Islet precursor cell (in vitro differentiated cells): ENCODE measurements at regions not wholly inside any gene's neighbourhood (a gene's known extent, or its start where the extent isn't known, plus 50 kb on each side); places are given as distances from the start of the nearest gene placed in this dataset.

Source experiments
- DNase-seq: peaks from one replicate; pipeline ENCODE4 v3.0.0-alpha.2; 2018

- no peak for DNase-seq
Measured at GRCh38 chr13:100853434-100853833, 178.8 kb upstream of the TMTC4 start.

GRCh38 chr13:100852146-100852545 lies 177.6 kb upstream of the TMTC4 start:
- DNase-seq: no peak

GRCh38 chr13:100848304-100848703 lies 173.7 kb upstream of the TMTC4 start:
- DNase-seq: no peak

- no peak for DNase-seq
Measured at GRCh38 chr13:100845128-100845757, 170.6 kb upstream of the TMTC4 start.

- no peak for DNase-seq
Measured at GRCh38 chr13:100842136-100842535, 167.5 kb upstream of the TMTC4 start.

- no peak for DNase-seq
Measured at GRCh38 chr13:100838387-100838786, 163.8 kb upstream of the TMTC4 start.

- DNase-seq: no peak
Measured at GRCh38 chr13:100837631-100838030, 163.0 kb upstream of the TMTC4 start.

- no peak for DNase-seq
Measured at GRCh38 chr13:100836711-100837110, 162.1 kb upstream of the TMTC4 start.

GRCh38 chr13:100835695-100836094 lies 161.1 kb upstream of the TMTC4 start:
- DNase-seq: no peak

GRCh38 chr13:100833427-100833826 lies 158.8 kb upstream of the TMTC4 start:
- DNase-seq: peak; percentile 62

GRCh38 chr13:100828226-100828625 lies 153.6 kb upstream of the TMTC4 start:
- peak; percentile 61 for DNase-seq

- no peak for DNase-seq
Measured at GRCh38 chr13:100827489-100828176, 153.0 kb upstream of the TMTC4 start.

GRCh38 chr13:100826441-100826840 lies 151.8 kb upstream of the TMTC4 start:
- DNase-seq: no peak

GRCh38 chr13:100825557-100825956 lies 151.0 kb upstream of the TMTC4 start:
- DNase-seq: no peak

GRCh38 chr13:100824366-100824765 lies 149.8 kb upstream of the TMTC4 start:
- no peak for DNase-seq

- no peak for DNase-seq
Measured at GRCh38 chr13:100823448-100823847, 148.9 kb upstream of the TMTC4 start.

- no peak for DNase-seq
Measured at GRCh38 chr13:100822871-100823443, 148.4 kb upstream of the TMTC4 start.

- DNase-seq: no peak
Measured at GRCh38 chr13:100818711-100819110, 144.1 kb upstream of the TMTC4 start.

- no peak for DNase-seq
Measured at GRCh38 chr13:100817928-100818327, 143.3 kb upstream of the TMTC4 start.

GRCh38 chr13:100815476-100816046 lies 141.0 kb upstream of the TMTC4 start:
- no peak for DNase-seq

GRCh38 chr13:100812982-100813584 lies 138.5 kb upstream of the TMTC4 start:
- DNase-seq: no peak

- DNase-seq: no peak
Measured at GRCh38 chr13:100811928-100812327, 137.3 kb upstream of the TMTC4 start.

GRCh38 chr13:100811024-100811865 lies 136.7 kb upstream of the TMTC4 start:
- DNase-seq: no peak
